ENCODE measurements at regions not wholly inside any gene's neighbourhood (a gene's known extent, or its start where the extent isn't known, plus 50 kb on each side); places are given as distances from the start of the nearest gene placed in this dataset.

GRCh38 chr5:86806206-86806605, 188.5 kb downstream of the COX7C start:
- TF ChIP-seq, protein P1, sequence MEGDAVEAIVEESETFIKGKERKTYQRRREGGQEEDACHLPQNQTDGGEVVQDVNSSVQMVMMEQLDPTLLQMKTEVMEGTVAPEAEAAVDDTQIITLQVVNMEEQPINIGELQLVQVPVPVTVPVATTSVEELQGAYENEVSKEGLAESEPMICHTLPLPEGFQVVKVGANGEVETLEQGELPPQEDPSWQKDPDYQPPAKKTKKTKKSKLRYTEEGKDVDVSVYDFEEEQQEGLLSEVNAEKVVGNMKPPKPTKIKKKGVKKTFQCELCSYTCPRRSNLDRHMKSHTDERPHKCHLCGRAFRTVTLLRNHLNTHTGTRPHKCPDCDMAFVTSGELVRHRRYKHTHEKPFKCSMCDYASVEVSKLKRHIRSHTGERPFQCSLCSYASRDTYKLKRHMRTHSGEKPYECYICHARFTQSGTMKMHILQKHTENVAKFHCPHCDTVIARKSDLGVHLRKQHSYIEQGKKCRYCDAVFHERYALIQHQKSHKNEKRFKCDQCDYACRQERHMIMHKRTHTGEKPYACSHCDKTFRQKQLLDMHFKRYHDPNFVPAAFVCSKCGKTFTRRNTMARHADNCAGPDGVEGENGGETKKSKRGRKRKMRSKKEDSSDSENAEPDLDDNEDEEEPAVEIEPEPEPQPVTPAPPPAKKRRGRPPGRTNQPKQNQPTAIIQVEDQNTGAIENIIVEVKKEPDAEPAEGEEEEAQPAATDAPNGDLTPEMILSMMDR (IDR thresholded peaks at IDR 0.05): no peak
- TF ChIP-seq, protein P2, sequence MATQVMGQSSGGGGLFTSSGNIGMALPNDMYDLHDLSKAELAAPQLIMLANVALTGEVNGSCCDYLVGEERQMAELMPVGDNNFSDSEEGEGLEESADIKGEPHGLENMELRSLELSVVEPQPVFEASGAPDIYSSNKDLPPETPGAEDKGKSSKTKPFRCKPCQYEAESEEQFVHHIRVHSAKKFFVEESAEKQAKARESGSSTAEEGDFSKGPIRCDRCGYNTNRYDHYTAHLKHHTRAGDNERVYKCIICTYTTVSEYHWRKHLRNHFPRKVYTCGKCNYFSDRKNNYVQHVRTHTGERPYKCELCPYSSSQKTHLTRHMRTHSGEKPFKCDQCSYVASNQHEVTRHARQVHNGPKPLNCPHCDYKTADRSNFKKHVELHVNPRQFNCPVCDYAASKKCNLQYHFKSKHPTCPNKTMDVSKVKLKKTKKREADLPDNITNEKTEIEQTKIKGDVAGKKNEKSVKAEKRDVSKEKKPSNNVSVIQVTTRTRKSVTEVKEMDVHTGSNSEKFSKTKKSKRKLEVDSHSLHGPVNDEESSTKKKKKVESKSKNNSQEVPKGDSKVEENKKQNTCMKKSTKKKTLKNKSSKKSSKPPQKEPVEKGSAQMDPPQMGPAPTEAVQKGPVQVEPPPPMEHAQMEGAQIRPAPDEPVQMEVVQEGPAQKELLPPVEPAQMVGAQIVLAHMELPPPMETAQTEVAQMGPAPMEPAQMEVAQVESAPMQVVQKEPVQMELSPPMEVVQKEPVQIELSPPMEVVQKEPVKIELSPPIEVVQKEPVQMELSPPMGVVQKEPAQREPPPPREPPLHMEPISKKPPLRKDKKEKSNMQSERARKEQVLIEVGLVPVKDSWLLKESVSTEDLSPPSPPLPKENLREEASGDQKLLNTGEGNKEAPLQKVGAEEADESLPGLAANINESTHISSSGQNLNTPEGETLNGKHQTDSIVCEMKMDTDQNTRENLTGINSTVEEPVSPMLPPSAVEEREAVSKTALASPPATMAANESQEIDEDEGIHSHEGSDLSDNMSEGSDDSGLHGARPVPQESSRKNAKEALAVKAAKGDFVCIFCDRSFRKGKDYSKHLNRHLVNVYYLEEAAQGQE (IDR thresholded peaks at IDR 0.05; ENCODE audit: insufficient read depth in 1 of 2, low read depth in 2 of 2, low read length in 1 of 2): no peak
- no peak for TF ChIP-seq SIN3A (IDR thresholded peaks at IDR 0.05; ENCODE audit: borderline replicate concordance, insufficient read depth, low read depth, low read length)
